ENCODE measurements at regions not wholly inside any gene's neighbourhood (a gene's known extent, or its start where the extent isn't known, plus 50 kb on each side); places are given as distances from the start of the nearest gene placed in this dataset.
"Not testable (repeated sequence)": the region's sequence is repeated elsewhere in the genome, so short reads cannot be mapped to it uniquely, and the experiment has no call there.

DNA sequence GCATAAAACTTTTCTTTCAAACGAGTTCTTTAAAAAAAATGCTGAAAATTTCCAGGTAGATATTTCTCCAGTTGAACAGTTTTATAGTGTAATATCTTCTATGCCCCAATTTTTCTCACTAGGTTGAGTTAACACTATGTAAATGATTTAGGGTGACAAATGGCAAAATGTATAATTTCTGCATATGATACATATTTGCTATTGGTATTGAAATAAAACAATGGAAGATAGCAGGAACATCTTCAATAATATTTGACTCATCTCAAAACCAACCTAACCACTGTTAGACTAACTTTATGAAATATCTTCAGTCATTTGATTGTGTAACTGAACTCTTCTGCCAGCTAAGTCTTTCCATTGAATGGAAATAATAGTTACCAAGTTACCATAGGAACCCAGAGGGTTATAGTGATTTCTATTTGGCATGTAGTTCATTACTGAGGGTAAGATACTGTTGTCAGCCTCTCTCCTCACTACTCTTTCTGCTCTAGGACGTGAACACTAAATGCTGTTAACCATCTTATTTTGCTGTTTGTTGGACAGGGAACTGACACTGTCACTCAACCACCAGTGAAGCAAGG is 824.7 kb upstream of the NECTIN3 start:
- DNase-seq = no peak

DNA sequence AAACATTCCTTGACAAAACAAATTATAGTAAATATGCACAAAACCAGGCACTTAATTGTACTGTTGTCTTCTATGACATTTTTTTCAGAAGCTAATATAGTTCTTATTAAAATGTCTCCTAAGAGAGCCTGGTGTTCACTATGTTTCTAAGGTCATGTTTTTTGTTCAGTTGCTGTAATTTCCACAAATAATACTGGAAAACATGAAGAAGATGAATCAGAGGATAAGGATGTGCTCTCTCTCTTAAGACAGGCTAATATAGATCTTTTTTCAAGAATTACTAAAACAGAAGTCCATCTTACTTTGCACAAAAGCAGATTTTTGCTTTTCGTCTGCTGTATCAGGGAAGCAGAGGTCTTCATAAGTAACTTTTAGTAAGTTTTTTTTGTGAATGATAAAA is 823.0 kb upstream of the NECTIN3 start:
- DNase-seq = no peak

DNA sequence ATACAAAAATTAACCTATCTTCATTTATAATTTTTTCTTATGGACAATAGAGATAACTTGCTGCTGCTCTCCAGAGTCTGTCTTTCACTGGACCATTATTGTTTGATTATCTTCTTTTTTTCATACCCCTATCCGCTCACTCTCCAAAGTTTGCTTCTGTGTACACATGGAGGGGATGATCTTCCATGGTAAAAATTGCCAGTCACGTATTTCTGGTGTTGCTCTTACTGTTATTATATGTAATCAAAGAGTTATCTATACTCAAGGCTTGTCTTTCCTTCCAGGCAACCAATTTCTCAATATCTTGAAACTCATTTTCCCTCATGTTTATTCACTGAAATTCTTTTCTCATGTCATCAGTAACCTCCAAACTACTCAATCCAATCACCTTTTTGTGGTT is 817.8 kb upstream of the NECTIN3 start:
- no peak for DNase-seq

DNA sequence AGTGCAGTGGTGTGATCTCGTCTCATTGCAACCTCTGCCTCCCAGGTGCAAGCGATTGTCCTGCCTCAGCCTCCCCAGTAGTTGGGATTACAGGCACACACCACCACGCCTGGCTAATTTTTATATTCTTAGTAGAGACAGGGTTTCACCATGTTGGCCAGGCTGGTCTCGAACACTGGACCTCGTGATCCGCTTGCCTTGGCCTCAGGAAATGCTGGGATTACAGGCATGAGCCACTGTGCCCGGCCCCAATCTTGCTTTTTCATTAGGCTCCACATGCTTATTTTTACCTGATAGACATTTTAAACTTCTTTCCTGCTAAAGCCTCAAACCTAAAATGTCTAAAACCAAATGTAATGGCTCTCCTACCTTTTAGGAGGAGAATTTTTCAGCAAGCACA is 817.0 kb upstream of the NECTIN3 start:
- no peak for DNase-seq

DNA sequence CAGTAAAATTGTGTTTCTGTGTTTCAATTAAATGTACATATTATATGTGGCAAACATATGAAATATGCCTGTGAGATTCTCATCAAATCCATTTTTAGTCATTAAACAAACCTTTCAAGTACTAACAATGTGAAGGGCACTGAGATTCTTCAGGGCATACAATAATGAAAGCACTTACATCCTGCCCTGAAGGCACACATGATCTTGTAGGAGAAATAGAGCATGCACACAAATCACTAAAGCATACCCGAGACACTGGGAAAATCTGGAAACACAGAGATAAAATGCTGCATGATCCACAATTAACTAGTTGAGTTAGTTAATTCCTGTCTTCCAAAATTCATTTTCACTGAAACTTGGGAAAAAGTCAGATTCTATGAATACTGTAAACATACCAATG is 810.5 kb upstream of the NECTIN3 start:
- DNase-seq = no peak

DNA sequence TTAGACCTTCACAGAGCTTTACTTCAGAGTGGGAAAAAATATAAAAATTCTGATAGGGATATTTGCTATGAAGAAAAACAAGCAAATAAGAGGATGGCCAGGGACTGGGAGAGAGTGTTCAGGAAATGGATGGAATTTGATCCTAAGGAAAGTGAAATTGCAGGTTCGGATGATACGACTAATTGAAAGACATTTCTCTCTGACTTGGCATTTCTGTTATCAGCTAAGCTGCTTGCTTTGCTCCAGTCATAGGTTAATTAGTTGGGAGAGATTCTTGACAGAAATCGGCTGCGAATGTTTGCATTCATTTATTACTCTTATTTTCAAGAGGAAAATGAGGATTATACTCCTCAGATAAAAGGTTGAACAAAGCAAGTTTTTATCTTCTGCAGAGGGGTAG is 808.7 kb upstream of the NECTIN3 start:
- no peak for DNase-seq

DNA sequence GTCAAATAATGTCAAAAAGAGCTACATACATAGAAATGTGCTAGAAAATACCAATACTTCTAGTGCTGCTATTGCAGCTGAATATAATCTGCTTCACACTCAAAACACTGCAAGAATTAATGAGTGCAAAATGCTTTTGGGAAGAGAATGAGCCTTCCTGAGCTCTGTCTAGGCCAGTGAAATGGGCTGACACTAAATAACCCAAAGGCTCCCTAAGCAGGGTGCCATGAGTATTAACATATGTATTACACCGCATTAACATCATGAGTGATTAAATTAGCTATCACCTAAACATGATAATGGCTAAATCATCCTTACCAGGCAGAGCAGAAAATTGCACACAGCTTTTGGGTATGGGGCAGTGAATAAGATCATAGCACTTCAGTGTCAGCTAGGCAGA is 806.3 kb upstream of the NECTIN3 start:
- DNase-seq = no peak

DNA sequence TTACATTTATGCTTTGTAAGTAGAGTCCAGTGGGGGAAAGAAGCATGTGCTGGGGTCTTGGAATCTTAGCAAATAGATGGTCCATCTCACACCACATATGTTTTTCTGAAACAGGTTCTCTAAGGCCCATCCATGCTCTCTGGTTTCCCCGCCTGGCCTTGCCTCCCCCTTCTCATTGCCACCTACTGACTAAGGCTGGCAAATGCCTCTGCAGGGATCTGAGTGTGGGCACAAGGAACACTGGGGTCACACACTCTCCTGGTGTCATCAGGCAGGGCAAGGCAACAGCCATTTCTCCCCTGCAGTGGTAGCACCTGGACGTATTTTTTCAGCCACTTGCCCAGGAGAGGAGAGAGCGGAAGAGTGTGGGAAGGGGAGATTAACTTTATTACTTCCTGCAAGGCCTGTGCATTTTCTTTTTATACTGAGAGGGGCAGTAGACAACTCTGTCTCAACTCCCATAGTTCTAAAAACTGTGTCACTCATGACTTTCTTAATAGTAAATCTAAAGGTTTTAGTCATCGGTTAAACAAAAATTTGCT is 804.2 kb upstream of the NECTIN3 start:
- DNase-seq = no peak

DNA sequence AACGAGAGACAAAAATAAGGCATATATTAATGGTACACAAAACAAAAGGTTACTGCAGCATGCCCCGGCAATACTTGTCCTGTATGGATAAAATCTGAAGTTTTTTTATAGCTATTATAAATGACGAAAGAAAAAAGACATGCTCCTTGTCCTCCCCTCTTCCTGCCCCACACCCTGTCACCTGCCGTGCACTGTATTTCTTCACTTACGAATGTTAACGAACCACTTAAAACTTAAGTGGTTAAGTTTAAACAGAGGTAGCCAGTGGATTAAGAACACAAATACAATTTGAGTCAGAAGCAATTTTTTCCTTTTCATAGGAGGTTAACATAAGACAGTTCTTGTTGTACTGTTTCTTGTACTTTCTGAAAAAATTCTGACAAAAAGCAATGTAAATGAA is 799.1 kb upstream of the NECTIN3 start:
- no peak for DNase-seq

DNA sequence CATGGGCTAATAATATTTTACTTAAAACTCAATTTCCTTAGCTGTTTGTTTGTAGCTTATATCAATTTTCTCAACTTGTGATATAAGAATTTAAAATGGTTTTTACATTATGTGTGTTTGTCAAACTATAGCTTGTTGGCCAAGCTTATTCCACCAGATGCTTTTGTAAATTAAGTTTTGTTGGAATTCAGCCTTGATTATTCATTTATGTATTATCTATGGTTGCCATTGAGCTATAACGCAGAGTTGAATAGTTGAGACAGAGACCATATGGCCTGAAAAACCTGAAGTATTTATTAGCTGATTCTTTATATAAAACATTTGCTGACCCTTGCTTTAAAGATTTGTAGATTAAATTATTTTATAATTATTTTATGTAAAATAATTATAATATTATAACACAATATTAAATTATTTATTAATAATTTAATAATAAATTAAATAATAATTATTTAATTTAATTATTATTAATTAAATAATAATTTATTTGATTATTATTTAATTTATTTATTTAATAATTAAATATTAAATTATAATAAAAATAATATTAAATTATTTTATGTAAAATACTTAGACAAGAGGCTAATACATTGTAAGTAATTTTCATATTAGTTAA is 779.6 kb upstream of the NECTIN3 start:
- DNase-seq = no peak

DNA sequence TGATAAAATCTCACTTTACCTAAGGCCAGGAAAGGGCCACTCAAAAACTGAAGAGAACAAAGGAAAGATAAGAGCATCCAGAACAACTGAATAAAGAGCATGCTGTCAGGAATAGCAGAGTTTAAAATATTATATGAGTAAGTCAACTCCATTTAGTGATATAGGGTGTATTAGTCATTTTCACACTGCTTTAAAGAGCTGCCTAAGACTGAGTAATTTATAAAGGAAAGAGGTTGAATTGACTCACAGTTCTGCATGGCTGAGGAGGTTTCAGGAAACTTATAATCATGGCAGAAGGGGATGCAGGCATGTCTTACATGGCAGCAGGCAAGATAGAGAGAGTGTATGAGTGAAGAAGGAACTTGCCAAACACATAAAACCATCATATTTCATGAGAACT is 778.0 kb upstream of the NECTIN3 start:
- no peak for DNase-seq

DNA sequence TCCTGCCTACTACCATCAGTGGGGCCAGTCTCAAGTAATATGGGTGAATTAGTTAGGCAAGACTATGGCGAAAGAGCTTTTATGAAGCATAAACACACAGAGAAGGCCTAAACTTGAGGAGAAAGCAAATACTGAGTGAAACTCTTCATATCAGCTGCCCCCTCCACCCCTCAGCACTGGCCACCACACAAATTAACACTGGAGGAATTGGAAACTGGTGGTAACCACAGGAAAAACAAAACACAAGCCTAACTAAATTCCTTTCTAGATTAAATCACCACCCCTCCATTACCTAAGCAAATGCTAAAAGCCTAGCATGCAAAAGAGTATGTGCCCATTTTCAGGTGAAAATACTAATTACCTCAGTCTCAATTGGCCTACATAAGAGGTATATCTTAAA is 774.7 kb upstream of the NECTIN3 start:
- DNase-seq = no peak

DNA sequence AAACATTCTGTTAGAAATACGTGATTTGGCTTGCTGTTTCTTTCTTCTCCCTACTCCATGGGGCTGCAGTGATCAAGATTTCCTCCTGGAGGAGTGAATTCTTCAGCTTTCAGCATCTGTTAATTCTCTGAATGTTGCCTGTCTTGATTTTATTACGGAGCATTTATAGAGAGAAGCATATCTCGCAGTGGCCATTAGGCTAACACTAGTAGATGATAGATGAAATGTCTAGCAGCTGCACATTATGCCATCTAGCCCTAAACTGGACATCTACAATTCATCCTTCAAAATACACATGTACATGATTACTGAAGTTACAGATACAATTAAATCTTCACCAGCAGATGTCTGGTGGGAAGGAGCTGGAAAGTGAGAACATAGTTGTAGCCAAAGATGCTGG is 769.8 kb upstream of the NECTIN3 start:
- no peak for DNase-seq

DNA sequence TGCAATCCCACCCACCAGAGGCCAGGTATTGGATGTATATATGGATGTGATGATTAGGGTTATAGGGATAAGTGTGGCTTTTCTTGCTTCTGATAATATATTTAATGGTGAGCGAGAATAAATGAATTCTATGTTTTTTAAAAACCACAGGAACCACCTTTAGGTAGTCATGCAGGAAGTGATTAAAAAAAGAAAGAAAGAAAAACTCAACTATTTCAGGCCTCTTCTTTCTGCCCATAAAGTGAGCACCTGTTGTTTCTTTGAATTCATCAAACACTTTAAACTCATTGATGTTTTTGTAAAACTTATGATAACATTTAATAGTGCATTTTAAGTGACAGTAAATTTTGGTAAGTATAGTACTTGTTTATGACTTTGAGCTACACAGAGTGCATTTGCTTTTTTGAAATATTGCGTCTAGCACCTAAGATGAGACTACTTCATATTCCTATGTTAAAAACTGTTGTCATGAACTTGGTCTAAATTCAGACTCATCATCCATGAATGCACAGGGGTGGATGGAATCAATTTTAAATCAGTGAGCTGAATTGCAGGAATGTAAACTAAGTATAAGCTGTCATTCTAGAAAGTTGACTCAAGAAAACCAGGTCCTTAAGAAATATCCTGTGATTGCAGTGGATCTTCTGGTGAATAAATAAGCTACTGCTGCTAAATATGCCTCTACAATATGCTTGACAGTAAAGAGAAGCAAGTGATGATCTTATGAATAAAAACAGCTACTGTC is 764.4 kb upstream of the NECTIN3 start:
- DNase-seq = no peak

DNA sequence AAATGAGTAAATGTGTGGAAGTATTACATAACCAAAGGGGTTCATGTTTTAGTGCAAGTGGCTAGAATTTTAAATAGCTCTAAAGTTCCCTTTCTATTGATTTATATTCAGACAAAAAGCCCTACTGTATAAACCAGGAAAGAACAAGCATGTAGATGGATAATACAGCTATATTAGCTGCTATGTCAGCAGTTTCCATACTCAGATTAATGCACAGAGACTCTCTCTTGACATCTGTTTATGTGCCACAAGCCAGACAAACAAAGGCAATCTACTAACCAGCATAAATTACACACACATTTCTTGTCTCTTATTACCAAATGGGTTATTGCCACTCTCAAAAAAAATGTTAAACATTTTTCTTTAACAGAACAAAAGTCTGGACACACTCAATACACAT is 760.1 kb upstream of the NECTIN3 start:
- DNase-seq = no peak

DNA sequence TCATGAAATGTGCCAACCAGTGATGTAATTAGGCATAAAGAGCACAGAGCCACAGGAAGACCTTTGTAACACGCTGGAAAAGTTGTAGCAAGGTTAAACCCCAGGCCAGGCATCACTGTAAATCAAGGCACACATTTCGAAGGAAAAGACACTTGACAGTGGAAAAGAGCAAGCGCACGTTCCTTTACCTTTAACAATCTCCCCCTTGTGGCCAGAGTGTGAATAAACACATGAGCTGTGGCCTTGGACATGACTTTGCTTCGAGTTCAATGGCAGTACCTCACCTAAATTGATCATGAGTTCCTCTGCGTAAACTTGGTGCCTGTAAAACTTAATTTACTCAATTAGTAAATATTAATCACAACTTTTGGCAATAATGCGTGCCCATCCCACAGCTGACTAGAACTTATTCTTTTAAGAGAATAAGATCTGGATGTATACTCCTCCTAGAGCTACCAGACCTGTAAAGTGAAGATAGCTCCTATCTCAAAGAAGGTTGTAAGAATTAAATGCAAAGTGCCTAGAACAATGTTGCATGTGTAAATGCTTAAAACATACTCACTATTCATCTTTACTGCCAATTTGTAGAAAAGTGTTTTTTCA is 757.0 kb upstream of the NECTIN3 start:
- DNase-seq = peak; percentile 58

DNA sequence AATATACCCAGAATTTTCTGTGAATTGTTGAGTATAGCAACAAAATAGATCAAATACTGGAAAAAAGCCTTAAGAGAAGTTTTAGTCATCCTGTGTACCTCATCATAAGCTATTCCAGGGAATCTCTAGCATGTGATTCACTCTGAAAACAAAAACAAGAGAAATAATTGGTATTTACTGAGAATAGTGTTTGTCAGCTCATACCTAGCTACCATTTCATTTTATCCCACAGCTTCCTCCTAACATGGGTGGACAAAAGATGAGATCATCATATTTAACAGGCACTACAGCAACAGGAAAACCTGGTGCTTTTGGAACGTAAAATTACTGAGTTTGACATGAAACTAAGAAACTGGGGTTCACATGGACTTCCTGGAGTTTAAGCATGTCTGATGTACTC is 753.5 kb upstream of the NECTIN3 start:
- DNase-seq = no peak

DNA sequence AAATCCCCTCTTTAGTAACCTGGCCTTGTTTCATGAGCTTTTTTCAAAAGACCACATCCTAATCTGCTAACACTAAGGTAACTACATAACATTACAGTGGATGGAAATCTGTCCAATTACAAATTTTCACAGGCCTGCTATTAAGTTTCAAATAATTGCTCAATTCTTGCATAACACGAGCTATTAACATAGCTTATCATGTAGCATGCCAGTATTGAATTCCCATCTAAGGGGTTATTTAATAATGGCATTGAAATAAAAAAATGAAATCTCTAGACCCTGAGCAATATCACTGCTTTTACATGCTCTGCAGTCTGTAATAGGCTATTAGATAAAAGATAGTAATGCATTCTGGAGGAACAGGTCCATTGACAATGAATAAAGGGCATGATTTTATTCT is 748.3 kb upstream of the NECTIN3 start:
- DNase-seq = no peak

DNA sequence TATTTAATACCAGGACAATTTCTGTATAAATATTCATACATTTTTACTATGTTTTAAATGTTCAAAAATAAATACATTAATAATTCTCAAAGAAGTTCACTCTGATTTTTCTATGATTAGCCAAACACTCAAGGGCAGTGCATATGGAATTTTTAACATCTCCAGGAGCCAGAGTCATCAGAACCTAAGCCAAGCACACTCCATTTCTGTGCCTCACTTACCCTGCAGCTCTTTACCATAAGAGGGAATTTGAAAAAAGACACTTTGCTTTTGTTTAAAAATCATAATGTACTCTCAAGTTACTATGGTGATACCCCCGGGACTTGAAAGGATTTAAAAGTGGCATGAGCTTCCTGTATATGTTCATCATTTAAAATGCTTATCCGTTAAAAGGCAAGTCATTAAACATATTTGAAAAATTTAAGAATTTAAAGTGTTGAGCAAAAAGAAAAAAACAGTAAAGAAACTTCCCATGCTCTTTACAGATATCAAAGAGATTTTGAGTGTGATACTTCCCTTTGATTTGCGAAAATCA is 747.4 kb upstream of the NECTIN3 start:
- no peak for DNase-seq

DNA sequence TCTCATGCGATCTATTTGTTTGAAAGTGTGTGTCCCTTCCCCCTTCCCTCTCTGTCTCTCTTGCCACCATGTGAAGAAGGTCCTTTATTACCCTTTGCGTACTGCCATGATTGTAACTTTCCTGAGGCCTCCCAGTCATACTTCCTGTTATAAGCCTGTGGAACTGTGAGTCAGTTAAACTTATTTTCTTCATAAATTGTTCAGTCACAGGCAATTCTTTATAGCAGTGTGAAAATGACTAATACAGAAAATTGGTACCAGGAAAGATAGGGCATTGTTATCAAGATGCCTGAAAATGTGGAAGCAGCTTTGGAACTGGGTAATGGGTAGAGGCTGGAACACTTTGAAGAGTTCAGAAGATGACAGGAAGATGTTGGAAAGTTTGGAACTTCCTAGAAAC is 743.7 kb upstream of the NECTIN3 start:
- DNase-seq = no peak

DNA sequence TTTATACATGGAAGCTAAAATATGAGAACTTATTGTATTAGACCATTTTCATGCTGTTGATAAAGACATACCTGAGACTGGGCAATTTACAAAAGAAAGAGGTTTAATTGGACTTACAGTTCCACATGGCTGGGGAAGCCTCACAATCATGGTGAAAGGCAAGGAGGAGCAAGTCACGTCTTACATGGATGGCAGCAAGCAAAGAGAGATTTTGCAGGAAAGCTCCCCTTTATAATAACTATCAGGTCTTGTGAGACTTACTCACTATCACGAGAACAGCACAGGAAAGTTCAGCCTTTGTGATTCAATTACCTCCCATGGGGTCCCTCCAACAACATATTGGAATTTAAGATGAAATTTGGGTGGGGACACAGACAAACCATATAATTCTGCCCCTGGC is 740.1 kb upstream of the NECTIN3 start:
- DNase-seq = not testable (repeated sequence)

DNA sequence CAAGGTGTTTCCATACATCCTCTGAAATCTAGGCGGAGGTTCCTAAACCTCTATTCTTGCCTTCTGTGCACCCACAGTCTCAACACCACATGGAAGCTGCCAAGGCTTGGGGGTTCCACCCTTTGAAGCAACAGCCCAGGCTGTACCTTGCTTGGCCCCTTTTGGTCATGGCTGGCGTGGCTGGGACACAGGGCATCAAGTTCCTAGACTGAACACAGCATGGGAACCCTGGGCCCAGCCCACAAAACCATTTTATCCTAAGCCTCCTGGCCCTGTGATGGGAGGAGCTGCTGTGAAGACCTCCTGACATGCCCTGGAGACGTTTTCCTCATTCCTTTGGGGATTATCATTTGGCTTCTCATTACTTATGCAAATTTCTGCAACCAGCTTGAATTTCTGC is 739.0 kb upstream of the NECTIN3 start:
- no peak for DNase-seq

DNA sequence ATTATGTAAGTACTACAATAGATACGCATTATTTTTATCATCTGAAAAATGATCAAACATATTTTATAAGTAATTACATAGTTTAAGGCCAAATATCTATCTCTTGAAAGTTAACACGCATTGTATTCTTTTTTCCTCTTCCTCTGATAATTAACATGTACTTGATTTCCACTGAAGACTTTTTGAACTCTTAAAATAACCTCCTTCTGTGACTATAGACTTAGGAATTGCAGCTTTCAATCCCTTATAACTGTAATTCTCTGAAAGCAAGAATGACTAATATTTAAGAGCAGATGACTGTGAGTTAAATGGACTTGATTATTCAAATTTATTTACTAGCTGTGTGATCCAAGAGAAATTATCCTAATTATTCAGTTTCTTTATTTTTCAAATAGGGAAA is 730.6 kb upstream of the NECTIN3 start:
- DNase-seq = no peak

DNA sequence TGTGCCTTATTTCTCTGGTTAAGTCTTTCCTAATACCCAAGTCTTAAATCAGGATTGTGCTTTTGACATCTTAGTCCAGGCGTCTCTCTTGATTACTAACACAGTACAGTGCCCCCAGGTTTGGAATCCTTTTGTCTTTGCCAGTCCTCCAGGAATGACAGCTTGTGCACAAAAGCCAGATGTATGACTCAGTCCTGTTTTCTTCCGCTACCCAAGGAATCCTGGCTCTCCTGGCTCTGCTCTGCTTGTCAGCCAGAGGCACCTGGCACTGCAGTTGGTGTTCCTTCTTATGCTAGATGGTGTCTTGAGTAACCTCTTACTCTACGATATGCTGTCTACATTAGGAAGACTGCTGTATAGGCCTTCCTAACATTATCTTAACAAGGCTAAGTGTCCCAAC is 728.2 kb upstream of the NECTIN3 start:
- no peak for DNase-seq
